Gastrocnemius medialis (tissue), 4 donors: ENCODE measurements at regions not wholly inside any gene's neighbourhood (a gene's known extent, or its start where the extent isn't known, plus 50 kb on each side); places are given as distances from the start of the nearest gene placed in this dataset.

Experiments
- ATAC-seq, 2 donors: fragments of 150-250 bp; one replicate each; pipeline ENCODE4 v1.9.1; 2016
- DNase-seq, 2 donors: peaks; one replicate each; pipeline ENCODE4 v3.0.0-alpha.2; 2019
- H3K27ac ChIP-seq, 4 donors: fragments of 200-600 bp; sonication (generic); 1 replicate in 1 of 4; 2 replicates in 3 of 4; pipeline ENCODE4 v1.5.1; 2016 to 2018; ENCODE audit warnings: mild to moderate bottlenecking in 2 of 4, moderate library complexity in 1 of 4
- H3K27me3 ChIP-seq, 3 donors: fragments of 200-600 bp; sonication (generic) in 2 of 3; 1 replicate in 1 of 3; 2 replicates in 2 of 3; pipeline versions ENCODE4 v1.5.1 to v1.6.0; 2016 to 2019; ENCODE audit warnings: mild to moderate bottlenecking in 1 of 3, moderate library complexity in 1 of 3
- H3K36me3 ChIP-seq, 2 donors: fragments of 200-600 bp; sonication (generic) in 1 of 2; one replicate each; pipeline ENCODE4 v1.5.1; 2017 to 2018
- H3K4me1 ChIP-seq, 2 donors: fragments of 200-600 bp; sonication (generic) in 1 of 2; one replicate each; pipeline ENCODE4 v1.5.1; 2016 to 2017; ENCODE audit warnings: mild to moderate bottlenecking in 2 of 2
- H3K4me3 ChIP-seq, 4 donors: fragments of 200-600 bp; sonication (generic) in 3 of 4; 1 replicate in 1 of 4; 2 replicates in 3 of 4; pipeline ENCODE4 v1.5.1; 2016 to 2019; ENCODE audit warnings: mild to moderate bottlenecking in 2 of 4
- H3K9me3 ChIP-seq, 3 donors: fragments of 200-600 bp; sonication (generic) in 2 of 3; 1 replicate in 1 of 3; 2 replicates in 2 of 3; pipeline ENCODE4 v1.5.1; 2016 to 2019
- POLR2A ChIP-seq, 2 donors: fragments of 450-650 bp; IDR thresholded peaks; one replicate each; pipeline ENCODE4 v1.6.1; 2017; ENCODE audit warnings: antibody characterized with exemption in 2 of 2, mild to moderate bottlenecking in 2 of 2, moderate library complexity in 2 of 2
- in situ Hi-C, 4 donors: fragments of 200-750 bp; cut with MboI; loops; one replicate each; pipeline versions ENCODE4 v1.15.0 to v1.8.0; 2017; ENCODE audit warnings: low sequenced_read_pairs in 4 of 4
- intact Hi-C: fragments of 100-400 bp; cut with DNase I; formaldehyde crosslinking; loops from one replicate; pipeline ENCODE4 v1.15.1; 2023; ENCODE audit warnings: low total_unique reads
- TF ChIP-seq, protein P1 (sequence below), 5 experiments: fragments of 450-650 bp in 3 of 5; fragments of 200-600 bp in 2 of 5; sonication (generic) in 2 of 5; IDR thresholded peaks in 4 of 5; conservative IDR thresholded peaks in 1 of 5; 1 replicate in 4 of 5; 2 replicates in 1 of 5; pipeline ENCODE4 v1.5.1; 2016 to 2019; ENCODE audit warnings: antibody characterized with exemption in 5 of 5, mild to moderate bottlenecking in 3 of 5, moderate library complexity in 3 of 5

DNA sequence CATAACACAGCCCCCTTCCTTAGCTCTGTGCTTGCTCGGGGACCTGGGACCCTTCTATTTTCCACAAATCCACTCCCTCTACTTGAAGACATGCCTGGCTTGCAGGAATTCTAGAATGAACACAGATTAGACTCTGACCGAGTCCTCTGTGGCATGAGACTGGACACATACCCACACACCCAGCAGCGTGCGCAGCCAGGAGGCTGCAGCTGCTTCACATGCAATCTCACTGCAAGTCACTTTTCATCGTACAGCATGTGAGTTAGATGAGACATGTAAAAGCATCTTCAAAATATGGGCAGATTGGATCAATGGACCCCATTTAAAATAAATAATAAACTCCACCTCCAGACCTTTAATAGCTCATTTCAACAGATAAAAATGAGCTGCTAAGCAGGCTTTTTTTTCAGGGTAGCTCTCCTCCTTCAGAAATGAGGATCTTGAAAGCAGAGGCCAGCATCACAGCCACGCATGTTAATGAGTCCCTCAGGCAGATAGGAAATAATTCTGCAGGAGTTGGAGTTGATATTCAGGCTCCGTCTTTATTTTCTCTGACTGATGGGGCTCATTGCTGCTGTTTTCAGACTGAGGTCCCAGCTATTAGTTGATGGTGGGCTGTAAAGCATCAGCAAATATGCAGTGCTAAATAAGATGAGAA, 215.1 kb upstream of the GGTLC1 start:
- in situ Hi-C loops: no loop called here
- Histone ChIP-seq H3K4me3 (no peak overlapping the region), H3K9me3 (no peaks in the 10 kb centered on the region), H3K27me3 (no peaks in the 10 kb centered on the region), H3K36me3 (no peaks in the 10 kb centered on the region), H3K4me1 (no peaks in the 10 kb centered on the region), H3K27ac (no peak overlapping the region)
- DNase-seq (no peak), ATAC-seq (no peak)
- TF ChIP-seq, protein P1, sequence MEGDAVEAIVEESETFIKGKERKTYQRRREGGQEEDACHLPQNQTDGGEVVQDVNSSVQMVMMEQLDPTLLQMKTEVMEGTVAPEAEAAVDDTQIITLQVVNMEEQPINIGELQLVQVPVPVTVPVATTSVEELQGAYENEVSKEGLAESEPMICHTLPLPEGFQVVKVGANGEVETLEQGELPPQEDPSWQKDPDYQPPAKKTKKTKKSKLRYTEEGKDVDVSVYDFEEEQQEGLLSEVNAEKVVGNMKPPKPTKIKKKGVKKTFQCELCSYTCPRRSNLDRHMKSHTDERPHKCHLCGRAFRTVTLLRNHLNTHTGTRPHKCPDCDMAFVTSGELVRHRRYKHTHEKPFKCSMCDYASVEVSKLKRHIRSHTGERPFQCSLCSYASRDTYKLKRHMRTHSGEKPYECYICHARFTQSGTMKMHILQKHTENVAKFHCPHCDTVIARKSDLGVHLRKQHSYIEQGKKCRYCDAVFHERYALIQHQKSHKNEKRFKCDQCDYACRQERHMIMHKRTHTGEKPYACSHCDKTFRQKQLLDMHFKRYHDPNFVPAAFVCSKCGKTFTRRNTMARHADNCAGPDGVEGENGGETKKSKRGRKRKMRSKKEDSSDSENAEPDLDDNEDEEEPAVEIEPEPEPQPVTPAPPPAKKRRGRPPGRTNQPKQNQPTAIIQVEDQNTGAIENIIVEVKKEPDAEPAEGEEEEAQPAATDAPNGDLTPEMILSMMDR (IDR thresholded peaks at IDR 0.05 in 4 of 5, conservative IDR thresholded peaks at IDR 0.05 in 1 of 5): no peak
- TF ChIP-seq POLR2A (IDR thresholded peaks at IDR 0.05): no peak
- intact Hi-C loops: no loop called here

GRCh38 chr20:24199501-24199900, 210.9 kb upstream of the GGTLC1 start:
- DNase-seq (no peak), ATAC-seq (no peak)
- intact Hi-C loops (no loop called here), in situ Hi-C loops (no loop called here)
- H3K27me3 ChIP-seq: no peaks in the 10 kb centered on the region
- no peaks in the 10 kb centered on the region for H3K4me1 ChIP-seq
- H3K4me3 ChIP-seq: no peak overlapping the region
- H3K36me3 ChIP-seq: no peaks in the 10 kb centered on the region
- H3K27ac ChIP-seq: no peak overlapping the region
- TF ChIP-seq, protein P1 (IDR thresholded peaks at IDR 0.05 in 4 of 5, conservative IDR thresholded peaks at IDR 0.05 in 1 of 5): no peak
- no peak for TF ChIP-seq POLR2A (IDR thresholded peaks at IDR 0.05)
- H3K9me3 ChIP-seq: no peaks in the 10 kb centered on the region

DNA sequence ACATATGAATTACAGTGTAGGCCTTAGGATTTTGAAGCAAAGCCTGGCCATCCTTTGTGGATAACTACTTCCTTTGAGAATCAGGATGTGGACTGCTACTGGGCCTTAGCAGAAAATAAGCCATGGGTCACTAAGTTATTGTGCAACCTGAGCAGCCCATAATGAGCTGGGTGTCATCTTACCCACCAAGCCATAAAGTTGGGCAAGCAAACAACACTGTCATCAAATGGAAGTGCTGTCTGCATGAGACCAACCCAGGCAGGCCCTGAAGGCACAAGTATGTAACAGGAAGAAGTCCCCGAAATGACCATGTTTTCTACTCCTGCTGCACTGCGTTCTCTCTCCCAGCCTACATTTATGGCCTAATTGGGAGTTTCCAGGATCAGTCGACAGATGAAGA, 205.6 kb upstream of the GGTLC1 start:
- in situ Hi-C loops: no loop called here
- Histone ChIP-seq H3K4me1 (no peaks in the 10 kb centered on the region), H3K36me3 (no peaks in the 10 kb centered on the region), H3K27ac (no peak overlapping the region), H3K9me3 (no peaks in the 10 kb centered on the region), H3K27me3 (no peaks in the 10 kb centered on the region), H3K4me3 (no peak overlapping the region)
- TF ChIP-seq, protein P1 (IDR thresholded peaks at IDR 0.05 in 4 of 5, conservative IDR thresholded peaks at IDR 0.05 in 1 of 5): no peak
- no peak for TF ChIP-seq POLR2A (IDR thresholded peaks at IDR 0.05)
- DNase-seq: no peak
- intact Hi-C loops: no loop called here
- ATAC-seq: no peak

GRCh38 chr20:24190905-24191304, 202.3 kb upstream of the GGTLC1 start:
- in situ Hi-C loops (no loop called here), intact Hi-C loops (no loop called here)
- Histone ChIP-seq H3K4me1 (no peaks in the 10 kb centered on the region), H3K27me3 (no peaks in the 10 kb centered on the region), H3K27ac (no peak overlapping the region), H3K4me3 (no peak overlapping the region), H3K9me3 (no peaks in the 10 kb centered on the region), H3K36me3 (no peaks in the 10 kb centered on the region)
- ATAC-seq (no peak), DNase-seq (no peak)
- TF ChIP-seq, protein P1 (IDR thresholded peaks at IDR 0.05 in 4 of 5, conservative IDR thresholded peaks at IDR 0.05 in 1 of 5): no peak
- TF ChIP-seq POLR2A (IDR thresholded peaks at IDR 0.05): no peak

DNA sequence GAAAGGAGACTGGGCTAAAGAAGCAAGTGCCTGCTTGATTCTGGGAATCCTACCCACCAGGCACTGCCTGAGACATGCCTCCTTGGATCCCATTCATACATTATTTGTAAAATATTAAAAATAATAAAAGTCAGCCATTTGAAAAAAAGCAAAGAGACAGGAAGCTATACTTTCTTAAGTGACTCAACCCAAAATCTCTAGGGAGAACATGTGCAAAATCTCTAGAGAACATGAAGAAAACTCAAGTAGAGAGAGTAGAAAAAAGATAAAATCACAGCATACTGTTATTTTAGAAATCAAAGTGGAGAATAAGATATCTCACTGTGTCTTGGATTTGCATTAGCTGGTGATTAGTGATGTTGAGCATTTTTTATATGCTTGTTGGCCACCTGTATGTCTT, 197.2 kb upstream of the GGTLC1 start:
- ATAC-seq: no peak
- no peak for DNase-seq
- in situ Hi-C loops (no loop called here), intact Hi-C loops (no loop called here)
- H3K9me3 ChIP-seq: no peaks in the 10 kb centered on the region
- no peaks in the 10 kb centered on the region for H3K36me3 ChIP-seq
- TF ChIP-seq POLR2A (IDR thresholded peaks at IDR 0.05): no peak
- TF ChIP-seq, protein P1 (IDR thresholded peaks at IDR 0.05 in 4 of 5, conservative IDR thresholded peaks at IDR 0.05 in 1 of 5): no peak
- H3K4me1 ChIP-seq: no peaks in the 10 kb centered on the region
- H3K27ac ChIP-seq: no peak overlapping the region
- H3K27me3 ChIP-seq: no peaks in the 10 kb centered on the region
- H3K4me3 ChIP-seq: no peak overlapping the region
